Activated CD4-positive, alpha-beta T cell treated with anti-CD3 and anti-CD28 coated beads for 36 hours (primary cell): ENCODE measurements at regions not wholly inside any gene's neighbourhood (a gene's known extent, or its start where the extent isn't known, plus 50 kb on each side); places are given as distances from the start of the nearest gene placed in this dataset.

Experiments
- ATAC-seq: fragments of 200-7000 bp; cut with Tn5 transposase; one replicate; pipeline ENCODE4 v1.10.0; 2021; ENCODE audit warnings: mild to moderate bottlenecking, moderate library complexity
- CTCF ChIA-PET: fragments of 350-600 bp; sonication (Branson Sonifier 250); formaldehyde crosslinking; loops from one replicate; lab custom pipeline; 2021; ENCODE audit warnings: antibody characterized with exemption; lab: Charles Lee
- POLR2A ChIA-PET: fragments of 350-600 bp; sonication (Branson Sonifier 250); formaldehyde crosslinking; loops from one replicate; lab custom pipeline; 2021; ENCODE audit warnings: antibody characterized with exemption, inconsistent platforms; lab: Charles Lee
- DNase-seq: peaks from one replicate; pipeline ENCODE4 v3.0.0-alpha.2; 2020
- H3K27ac Mint-ChIP-seq: one replicate; pipeline ENCODE4 v1.8.0; 2021; ENCODE audit warnings: mixed read lengths
- H3K27me3 Mint-ChIP-seq: one replicate; pipeline ENCODE4 v1.8.0; 2021; ENCODE audit warnings: mixed read lengths
- H3K36me3 Mint-ChIP-seq: one replicate; pipeline ENCODE4 v1.8.0; 2021; ENCODE audit warnings: low read depth, mixed read lengths
- H3K4me1 Mint-ChIP-seq: one replicate; pipeline ENCODE4 v1.8.0; 2021; ENCODE audit warnings: mixed read lengths
- H3K4me3 Mint-ChIP-seq: one replicate; pipeline ENCODE4 v1.8.0; 2021; ENCODE audit warnings: mild to moderate bottlenecking, moderate library complexity, mixed read lengths
- H3K9me3 Mint-ChIP-seq: one replicate; pipeline ENCODE4 v1.8.0; 2021; ENCODE audit warnings: low read depth, mixed read lengths
- intact Hi-C, 2 experiments: fragments of 100-400 bp; cut with DNase I in 1 of 2; cut with micrococcal nuclease in 1 of 2; formaldehyde crosslinking; loops; one replicate each; pipeline versions ENCODE4 v1.14.2 to v1.15.1; 2022 to 2024; cut with DNase I, micrococcal nuclease

GRCh38 chr18:23077493-23078256 is 57.6 kb upstream of the CABLES1 start:
- POLR2A ChIA-PET, result no interaction called here
- ATAC-seq (no peak), DNase-seq (no peak)
- Mint-ChIP-seq H3K9me3 (no peaks in the 10 kb centered on the region), H3K36me3 (no peaks in the 10 kb centered on the region), H3K27me3 (no peaks in the 10 kb centered on the region), H3K4me1 (peaks cover 23% of the 10 kb centered on the region), H3K27ac (no peak overlapping the region), H3K4me3 (no peak overlapping the region)
- CTCF ChIA-PET, result interaction anchor here (0.7 kb wide), 1 partner anchor 15 kb away, joined by 3 read pairs; no protein-coding TSS in a partner anchor
- intact Hi-C loops, result no loop called here

GRCh38 chr18:23085066-23085465 is 50.2 kb upstream of the CABLES1 start:
- ATAC-seq (no peak), DNase-seq (no peak)
- no peak overlapping the region for H3K4me3 Mint-ChIP-seq
- no peak overlapping the region for H3K27ac Mint-ChIP-seq
- H3K9me3 Mint-ChIP-seq, result no peaks in the 10 kb centered on the region
- intact Hi-C loops, result no loop called here
- POLR2A ChIA-PET, result no interaction called here
- H3K27me3 Mint-ChIP-seq, result no peaks in the 10 kb centered on the region
- CTCF ChIA-PET, result interaction anchor here (1.1 kb wide), 1 partner anchor 154 kb away, joined by 3 read pairs; no protein-coding TSS in a partner anchor
- H3K36me3 Mint-ChIP-seq, result no peaks in the 10 kb centered on the region
- no peaks in the 10 kb centered on the region for H3K4me1 Mint-ChIP-seq
